DLD1 (cell line): ENCODE measurements at regions not wholly inside any gene's neighbourhood (a gene's known extent, or its start where the extent isn't known, plus 50 kb on each side); places are given as distances from the start of the nearest gene placed in this dataset.

Experiments used
- in situ Hi-C: cut with HindIII; loops from 2 replicates; pipeline ENCODE4 v1.10.0; 2017; ENCODE audit warnings: low sequenced_read_pairs

DNA sequence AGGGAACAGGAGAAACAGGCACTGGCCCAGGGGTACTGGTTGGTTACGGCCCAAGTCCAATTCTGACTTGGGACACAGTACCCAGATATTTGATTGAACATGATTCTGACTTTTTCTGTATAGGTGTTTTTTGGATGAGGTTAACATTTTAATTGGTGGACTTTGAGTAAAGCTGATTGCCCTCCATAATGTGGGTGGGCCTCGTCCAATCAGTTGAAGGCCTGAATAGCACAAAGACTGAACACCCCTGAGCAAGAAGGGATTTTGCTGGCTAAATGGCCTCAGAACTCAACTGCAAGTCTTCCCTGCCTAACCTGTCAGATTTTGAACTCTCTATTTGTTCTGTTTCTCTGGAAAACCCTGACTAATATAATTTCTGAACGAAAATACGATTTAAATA, 222.6 kb downstream of the TEX36 start:
- in situ Hi-C loops = no loop called here

DNA sequence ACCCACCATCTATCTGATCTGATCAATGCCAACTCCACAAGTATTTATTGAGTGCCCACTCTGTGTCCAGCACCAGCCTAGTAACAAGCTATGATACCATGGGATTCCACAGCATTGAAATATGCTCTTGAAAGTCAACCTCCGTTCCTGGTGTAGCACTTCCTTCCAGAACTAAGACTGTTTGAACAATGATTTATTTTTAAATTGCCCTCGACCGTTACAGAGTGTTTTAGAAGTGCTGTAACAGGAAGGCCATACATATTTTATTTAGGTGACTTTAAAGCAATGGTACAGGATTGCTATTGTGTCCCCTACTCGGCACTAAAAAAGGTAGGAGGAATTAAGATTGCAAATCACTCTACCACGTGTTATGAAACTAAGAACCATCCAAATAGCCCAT, 225.6 kb downstream of the TEX36 start:
- in situ Hi-C loops = no loop called here

DNA sequence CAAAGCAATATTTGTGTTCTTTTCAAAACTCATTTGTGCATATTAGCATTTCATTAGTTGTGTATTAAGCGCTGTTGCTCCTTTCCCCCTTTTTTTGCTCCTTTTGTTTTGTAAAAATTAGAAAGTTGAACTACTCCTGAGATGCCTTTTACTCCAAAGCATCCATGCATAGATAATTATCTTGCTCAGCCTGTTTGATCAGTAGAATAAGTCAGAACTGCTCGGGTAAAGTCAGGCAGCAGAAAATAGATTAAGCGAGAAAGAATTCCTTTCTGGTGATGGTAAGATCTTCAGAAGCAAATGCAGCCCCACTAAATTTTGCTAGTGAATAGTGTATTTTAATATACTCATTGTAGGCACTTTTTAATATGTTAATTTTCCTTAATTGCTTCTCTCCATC, 227.1 kb downstream of the TEX36 start:
- in situ Hi-C loops = no loop called here

DNA sequence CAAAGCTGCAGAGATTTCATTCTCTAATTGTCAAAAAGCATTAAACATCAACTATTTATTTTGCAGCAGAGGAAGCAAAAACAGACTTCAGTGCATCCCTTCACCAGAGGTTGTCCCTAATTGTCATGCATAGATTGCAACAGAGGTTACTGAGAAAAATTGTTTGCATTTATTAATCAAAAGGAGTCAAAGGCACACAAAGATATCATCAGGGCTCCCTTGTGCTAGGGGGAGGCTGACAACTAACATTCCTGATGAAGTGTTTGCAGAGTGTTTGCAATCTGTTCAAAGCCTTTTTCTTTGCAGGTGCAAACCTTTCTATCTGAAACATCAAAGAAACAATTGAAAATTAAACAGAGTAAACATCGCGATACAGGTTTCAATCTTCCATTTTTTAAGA, 227.5 kb downstream of the TEX36 start:
- in situ Hi-C loops = no loop called here

DNA sequence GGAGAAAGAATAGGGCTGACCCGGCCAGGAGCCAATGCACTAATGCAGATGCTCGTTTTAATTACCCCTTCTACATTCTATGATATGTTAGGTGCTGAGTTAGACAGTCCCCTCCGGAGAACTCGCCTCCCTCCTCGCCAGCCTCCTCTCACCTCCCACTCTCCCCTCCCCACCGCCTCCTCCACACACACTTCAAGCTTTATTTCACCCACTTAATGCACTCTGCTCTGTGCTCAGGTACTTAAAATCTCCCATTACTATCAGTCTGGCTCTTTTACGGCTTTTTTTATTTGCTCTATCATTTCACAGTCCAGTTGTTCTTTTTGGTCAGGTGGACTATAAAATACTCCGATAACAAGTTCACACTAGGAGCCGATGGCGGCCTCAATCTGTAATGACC, 231.6 kb downstream of the TEX36 start:
- in situ Hi-C loops = no loop called here

DNA sequence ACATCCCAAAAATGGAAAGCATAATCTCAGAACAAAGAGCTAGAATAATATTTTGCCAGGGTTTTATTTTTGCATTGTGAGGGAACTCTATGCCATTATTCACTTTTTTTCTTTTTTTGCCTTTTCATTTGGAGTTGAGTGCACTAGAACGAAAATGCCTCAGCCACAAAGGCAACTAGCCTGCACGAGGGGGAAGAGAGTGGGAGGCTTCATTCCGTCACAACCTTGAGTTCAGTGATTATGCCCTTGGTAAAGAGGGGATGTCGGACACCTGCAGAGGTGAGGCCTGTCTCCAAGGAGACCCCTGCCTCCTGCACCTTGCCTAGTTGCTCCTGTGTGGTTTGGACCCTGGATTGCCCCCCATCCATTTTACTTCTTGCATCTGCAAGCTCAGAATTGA, 232.7 kb downstream of the TEX36 start:
- in situ Hi-C loops = no loop called here

DNA sequence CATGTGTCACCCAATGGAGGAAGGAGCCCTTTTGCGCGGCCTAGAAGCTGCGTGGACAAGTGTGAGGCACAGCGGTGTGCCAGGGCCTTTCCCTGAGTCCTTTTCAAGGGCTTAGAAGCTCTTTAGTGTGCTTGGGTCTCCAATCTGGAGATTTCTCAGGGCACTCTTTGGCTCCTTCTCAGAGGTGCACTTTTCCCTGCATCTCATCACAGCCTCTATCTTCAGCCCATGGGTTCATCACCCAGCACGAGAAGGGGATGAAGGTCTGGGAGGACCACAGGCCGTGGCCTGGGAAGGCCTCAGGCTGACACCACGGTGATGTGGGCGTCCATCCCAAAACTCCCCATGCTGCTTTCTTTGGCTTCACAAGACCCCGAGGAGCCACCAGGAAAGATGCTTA, 233.4 kb downstream of the TEX36 start:
- in situ Hi-C loops = no loop called here

DNA sequence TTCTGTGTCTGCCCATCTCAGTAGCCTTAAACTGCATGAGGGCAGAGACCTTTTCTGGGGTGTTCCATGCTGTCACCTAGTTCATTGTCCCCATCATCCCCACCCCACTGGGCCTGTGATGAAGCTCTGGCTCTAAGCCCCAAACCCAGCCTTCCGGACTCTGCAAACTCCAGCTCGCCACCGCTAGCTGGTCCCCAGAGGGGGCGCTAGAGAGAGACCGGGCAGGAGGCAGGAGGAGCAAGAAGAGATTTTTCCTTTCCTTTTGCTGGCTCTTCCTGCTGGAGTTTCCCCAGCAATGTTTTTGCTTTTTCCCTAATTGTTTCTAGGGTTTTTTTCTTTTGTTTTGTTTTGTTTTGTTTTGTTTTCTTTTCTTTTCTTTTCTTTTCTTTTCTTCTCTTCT, 234.4 kb downstream of the TEX36 start:
- in situ Hi-C loops = no loop called here

DNA sequence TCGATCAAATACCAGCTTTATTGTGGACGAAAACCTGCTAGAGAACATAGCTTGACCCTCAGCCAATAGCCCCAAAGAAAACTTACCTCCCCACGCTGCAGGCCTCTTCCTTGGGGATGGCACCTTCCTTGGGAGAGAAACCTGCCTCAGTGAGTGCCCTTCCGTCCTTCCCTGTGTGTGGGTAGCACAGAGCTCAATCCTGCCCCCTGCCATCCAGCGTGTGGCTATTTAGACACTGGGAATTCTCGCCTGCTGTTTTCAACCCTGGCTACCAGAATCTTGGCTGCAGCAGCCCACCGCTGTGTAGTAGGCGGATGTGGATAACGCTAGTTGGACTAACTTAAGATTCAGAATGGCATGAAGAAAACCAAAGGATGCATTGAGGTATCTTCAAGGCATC, 238.2 kb downstream of the TEX36 start:
- in situ Hi-C loops = no loop called here

DNA sequence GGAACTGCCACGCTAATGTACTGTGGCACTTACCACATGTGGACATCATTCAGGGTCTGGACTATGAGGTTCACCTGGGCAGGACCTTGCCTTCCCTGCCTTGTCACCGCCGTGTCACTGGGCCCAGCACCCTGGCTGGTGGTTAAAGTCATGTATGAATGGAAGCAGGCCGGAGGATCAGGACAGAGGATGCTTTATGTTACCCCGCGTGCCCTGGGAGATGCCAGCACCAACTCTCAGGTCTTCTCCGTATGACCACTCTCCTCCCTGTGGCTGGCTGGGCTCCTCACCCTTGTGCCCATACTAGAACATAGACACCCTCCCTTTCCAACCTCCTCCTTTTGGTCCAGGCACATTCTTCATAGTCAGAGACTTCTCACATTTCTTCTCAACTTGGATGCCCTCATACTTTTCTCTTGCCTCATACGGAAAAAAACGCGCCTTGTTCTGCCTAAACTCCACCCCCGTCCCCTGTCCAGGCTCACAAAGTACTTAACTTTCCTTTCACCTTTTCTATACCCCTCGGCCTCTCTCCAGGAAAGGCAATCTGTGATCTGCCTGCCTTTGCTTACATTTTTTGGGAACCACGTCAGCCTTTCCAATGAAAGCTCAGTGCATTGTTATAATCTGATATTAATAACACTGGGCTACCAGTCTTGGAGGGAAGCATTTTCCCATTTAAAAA, 240.0 kb downstream of the TEX36 start:
- in situ Hi-C loops = no loop called here

DNA sequence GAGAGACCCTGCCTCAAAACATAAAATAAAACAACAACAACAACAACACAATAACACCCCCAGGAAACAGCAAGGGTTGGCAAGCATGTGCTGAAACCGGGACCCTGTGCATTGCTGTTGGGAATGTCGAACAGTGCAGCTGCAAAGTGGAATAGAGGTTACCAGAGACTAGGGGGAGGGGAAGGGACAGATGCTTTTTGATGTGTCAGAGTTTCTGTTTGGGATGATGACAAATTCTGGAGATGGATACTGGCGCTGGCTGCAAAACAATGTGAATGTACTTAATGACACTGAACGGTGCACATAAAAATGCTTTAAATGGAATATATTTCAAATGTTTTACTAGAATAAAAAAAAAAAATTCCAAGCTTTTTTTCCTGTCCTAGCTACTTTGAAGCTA, 241.8 kb downstream of the TEX36 start:
- in situ Hi-C loops = no loop called here

DNA sequence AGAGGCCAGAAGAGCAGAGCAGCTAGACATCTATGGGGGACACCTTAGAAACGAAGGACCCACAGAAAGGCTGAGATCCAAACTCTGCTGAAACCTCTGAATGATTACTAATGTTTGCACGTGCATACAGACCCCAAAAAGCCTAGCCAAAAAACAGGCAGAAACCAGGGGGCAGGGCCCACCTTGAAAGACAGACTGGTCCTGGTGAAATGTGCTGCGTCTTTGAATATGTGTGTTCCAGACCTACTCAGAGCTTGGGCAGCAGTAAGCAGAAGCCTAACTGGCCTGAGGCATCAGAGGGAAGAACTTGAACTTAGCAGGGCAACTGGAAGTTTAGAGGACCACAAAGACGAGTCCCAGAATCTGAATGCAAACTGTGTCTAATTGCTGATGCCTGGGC, 251.8 kb downstream of the TEX36 start:
- in situ Hi-C loops = no loop called here

DNA sequence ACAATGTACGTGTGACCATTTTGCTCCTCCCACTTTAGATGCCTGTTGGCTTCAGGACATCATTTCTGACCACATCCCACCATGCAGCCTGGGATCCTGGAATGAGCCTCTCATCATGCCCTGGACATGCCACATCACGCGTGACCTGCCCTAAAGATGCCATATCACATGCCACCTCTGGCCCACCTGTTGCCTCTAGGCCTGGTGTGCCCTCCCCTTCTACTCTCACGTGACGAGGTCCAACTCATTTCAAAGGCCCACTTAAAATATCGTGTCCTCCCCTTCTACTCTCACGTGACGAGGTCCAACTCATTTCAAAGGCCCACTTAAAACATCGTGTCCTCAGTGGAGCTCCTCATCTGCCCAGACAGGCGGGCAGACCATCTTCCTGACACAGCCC, 254.9 kb downstream of the TEX36 start:
- in situ Hi-C loops = no loop called here

DNA sequence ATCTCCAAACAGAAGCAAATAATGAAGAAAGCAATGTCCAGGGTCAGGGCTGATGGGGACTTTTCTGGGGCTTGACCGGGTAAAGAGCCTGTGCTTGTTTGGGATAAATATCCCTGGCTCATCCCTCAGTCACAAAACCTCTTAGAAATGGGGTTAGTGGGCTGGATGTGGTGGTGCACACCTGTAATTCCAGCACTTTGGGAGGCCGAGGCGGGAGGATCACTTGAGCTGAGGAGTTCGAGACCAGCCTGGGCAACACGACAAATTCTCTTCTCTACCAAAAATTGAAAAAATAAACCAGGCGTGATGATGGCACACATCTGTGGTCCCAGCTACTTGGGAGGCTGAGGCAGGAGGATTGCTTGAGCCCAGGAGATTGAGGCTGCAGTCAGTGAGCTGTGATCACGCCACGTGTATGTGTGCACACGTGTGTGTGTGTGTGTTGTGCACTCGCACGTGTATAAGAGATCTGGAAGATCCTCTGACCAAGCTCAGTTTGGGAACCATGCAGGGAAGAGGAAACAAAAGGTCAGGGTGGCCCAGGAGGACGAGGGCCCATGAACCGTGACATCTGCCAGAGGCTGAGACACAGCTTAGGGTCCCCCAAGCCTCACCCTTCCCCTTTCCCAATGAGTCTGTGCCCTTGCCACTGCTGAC, 258.6 kb downstream of the TEX36 start:
- in situ Hi-C loops = no loop called here

DNA sequence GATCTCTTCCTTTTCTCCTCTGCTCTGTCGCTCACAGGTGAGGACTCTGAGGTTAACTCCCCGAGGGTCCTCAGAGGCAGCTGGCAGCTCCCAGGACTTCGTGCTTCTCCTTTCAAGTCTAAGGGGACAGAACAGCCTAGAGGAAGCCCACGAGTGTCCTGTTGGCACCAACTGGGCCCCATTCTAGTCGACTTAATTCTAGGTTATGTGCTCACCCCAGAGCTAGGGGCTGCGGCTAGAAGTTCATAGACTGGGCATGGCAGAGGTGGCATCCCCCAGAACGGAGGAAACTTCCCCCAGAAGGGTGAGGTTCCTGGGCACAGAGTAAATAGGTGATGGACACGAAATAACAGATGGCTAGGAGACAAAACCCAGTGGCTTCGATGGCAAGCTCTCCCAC, 259.4 kb downstream of the TEX36 start:
- in situ Hi-C loops = no loop called here

DNA sequence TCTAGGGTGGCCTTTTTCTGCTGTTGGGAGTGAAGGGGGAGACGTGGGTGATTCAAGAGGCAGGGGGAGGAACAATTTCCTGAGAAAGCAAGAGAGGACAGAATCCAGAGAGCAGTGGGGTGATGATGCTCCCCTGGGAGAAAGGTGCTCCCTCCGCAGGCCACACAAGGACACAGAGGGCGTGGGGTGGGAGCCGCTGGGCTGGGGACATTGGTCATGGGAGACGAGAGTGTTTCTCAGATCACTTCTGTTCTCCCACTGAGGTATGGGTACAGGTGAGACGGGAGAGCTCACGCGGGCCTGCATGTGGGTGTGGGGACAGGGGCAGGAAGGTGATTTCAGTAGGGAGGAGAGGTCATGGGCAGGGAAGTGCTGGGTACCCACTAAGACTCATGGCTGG, 259.5 kb upstream of the CTBP2 start:
- in situ Hi-C loops = no loop called here

DNA sequence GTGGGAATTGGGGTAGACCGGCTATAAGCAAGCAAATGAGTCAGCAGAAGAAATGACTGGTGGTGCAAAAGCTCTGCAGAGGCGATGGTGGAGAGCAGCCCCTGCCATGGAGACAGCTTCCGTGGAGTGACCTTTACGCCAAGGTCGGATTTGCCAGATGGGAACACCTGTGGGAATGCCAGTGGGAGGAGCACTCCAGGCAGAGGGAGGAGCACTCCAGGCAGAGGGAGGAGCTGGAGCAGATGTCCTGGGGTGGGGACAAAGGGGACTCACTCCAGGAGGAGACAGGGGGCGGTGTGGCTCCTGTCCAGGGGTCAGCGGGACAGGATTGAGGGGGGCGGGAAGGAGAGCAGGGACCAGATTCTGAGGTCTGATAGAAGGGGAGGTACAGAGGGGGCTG, 258.8 kb upstream of the CTBP2 start:
- in situ Hi-C loops = no loop called here

DNA sequence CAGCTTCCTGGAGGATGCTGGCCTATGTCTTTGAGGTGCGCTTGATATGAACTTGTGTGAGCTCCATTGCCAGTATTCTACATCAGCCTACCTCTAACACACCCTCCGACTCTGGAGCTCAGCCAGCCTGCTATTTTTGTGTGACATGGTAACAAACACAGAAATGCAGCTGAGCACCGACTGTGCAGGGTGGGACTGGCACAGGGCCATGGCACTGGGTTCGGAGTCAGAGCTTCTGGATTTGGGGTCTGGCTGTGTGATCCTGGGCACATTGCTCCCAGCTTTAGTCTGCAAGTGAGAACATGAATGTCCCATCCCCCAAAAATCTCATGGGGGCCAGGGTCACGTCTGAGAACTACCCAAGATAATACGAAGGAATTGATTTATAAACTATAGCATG, 257.2 kb upstream of the CTBP2 start:
- in situ Hi-C loops = no loop called here

DNA sequence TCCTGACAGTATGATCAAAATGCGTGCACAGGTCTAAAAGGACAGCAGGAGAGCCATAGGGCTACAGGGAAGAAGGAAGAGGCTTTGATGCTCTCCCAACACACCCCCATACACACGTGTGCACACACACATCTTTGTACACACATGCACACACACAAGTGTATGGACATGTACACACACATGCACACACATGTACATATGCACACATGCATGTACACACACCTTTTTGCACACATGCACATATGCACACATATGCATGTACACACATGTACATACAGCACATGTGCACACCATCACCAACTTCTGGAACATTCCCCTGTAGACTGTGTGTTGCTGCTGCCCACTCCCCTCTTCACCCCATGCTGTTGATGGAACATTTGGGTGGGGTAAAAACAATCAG, 255.6 kb upstream of the CTBP2 start:
- in situ Hi-C loops = no loop called here

DNA sequence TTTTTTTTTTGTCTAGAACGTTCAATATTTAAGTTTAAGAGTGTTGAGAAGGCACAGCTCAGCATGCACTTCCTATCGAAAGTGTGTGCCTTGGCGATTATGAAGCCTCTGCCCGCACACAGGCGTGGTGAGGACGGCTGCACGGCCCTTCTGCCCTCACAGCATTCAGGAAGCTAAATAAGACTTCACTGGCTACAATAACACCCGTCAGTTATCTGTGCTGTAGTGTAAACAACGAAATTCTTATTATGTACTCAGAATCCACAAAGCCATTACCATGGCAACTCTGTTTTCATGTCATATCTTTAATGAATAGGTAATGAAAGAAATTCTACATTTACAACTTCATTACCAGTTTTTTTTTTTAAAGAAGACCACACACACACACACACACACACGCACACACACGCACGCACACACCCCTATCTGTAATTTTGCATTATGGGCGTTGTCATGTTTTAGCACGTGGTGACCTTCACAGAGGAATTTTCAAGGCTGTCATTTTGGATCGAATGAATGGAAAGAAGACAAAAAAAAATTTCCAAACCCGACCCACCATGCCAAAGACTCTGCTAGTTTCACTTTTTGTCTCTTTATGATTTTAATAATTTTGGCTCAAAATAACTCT, 254.8 kb upstream of the CTBP2 start:
- in situ Hi-C loops = no loop called here

DNA sequence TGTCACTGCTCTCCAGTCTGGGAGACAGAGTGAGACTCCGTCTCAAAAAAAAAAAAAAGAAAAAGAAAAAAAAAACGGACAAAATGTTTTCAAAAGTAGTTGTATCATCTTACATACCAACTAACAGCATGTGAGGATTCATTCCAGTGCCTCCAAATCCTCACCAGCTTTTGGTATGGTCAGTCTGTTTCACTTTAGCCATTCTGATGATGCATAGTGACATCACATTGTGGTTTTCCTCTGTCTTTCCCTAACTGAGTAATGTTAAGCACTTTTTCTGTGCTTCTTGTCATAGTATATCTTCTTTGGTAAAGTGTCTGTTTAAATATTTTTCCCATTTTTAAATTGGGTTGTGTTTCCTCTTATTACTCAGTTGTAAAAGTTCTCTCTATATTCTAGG, 251.4 kb upstream of the CTBP2 start:
- in situ Hi-C loops = no loop called here

DNA sequence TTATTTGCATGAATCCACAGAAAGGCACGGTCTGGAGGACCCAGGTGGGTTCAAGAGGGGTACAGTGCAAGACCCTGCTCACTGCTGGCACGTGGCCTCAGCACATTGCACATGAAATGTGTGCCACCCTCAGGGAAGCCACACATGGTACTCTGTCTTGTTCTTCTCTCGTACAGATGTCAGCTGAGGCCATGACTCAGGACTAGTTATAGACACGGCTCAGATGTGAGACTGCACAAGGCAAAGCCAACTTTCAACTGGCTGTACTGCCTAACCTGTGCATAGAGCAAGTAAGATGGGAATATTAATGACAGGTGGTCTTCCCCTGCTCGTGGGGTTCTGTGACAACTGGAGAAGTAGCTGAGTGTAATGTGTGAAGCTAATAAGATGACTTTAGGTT, 249.4 kb upstream of the CTBP2 start:
- in situ Hi-C loops = no loop called here

DNA sequence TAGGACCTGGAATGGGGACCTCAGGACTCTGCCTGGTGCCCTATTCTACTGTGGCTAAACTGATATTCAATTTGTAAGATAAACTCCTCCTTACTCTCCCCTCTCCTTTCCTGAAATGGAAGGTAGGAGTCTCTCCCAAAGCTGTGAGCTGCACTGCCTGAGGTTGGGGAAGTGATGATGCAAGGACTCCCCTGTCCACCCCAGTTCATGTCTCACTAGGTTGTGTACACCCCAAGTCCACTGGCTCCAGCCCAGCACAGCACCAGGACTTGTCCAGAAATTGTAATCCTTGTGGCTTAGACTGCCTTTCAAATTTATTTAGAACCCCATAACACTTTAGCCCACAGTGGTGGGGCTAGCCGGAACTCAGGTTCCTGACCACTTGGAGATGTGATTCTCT, 247.2 kb upstream of the CTBP2 start:
- in situ Hi-C loops = no loop called here
